ENCODE measurements at regions not wholly inside any gene's neighbourhood (a gene's known extent, or its start where the extent isn't known, plus 50 kb on each side); places are given as distances from the start of the nearest gene placed in this dataset.

DNA sequence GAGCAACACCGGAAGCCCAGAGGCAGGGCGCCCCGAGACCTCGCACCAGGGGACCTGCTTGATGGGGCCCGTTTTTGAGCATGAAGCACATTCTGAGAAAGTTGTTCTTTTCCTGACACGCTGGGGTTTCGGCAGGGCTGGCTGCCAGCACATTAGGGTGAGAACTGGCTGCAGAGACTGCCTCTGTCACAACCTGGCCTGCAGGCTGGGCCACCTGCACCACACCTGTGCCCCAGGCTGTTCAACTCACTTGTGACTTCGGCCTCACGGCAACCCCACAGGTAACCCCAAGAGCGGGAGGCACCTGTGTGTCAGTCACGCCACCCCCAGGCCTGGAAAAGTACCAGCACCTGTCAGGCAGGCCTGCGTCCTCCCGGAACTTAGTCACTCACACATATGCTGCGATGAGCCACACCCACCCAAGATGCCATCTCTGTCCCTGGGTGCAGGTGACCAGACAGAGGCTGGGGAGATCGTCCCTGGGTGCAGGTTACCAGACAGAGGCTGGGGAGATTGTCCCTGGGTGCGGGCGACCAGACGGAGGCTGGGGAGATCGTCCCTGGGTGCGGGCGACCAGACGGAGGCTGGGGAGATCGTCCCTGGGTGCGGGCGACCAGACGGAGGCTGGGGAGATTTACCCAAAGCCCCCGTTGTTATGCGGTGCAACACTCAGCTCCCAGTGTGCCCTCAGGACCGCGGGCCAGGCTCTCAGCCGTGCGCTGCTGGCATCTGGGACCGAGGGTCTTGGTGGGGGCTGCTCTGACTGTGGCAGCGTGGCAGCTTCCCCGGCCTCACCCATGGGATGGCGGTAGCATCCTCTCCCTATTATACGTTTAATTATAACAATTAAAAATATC lies 82.5 kb upstream of the BHLHE23 start:
- no peak overlapping the region for H3K27ac ChIP-seq
- no peak for DNase-seq (ENCODE audit: low read depth, low spot score)

DNA sequence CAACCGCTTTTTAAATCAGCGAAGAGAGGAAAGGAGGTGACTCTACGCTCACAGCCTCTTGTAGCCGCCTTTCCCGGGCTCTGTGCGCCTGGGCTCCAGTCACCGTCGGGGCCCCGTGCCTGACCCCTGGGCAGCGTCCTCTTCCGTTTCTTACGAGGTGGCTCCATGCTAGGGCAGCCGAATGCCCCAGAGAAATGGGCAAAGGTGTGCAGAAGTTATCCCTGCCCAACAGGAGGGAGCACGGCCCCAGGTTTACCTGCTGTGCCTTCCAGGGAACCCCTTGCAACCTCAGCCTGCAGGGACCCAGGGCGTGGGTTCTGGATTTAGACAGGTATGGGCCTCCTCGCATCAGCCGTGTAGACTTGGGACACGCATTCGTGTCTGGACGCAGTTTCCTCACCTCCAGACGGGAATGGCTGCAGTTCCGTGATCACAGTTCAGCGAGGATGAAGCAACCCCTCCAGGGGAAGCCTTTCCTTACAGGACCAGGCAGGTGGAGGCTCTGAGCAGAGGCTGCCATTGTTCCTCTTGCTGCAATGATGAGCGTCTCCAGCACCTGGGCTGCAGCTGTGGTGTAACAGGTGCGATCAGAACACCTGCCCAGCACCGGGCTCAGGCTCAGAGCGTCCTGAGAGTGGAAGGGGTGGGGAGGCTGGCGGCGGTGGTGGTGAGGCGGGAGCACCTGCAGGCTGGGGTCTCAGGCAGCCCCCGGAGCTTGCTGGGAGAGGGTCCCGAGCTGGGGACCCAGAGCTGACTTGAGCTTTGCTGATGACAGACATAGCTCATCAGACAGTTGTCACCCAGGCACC lies 81.3 kb upstream of the BHLHE23 start:
- no peak for DNase-seq (ENCODE audit: low read depth, low spot score)
- H3K27ac ChIP-seq: no peak overlapping the region

DNA sequence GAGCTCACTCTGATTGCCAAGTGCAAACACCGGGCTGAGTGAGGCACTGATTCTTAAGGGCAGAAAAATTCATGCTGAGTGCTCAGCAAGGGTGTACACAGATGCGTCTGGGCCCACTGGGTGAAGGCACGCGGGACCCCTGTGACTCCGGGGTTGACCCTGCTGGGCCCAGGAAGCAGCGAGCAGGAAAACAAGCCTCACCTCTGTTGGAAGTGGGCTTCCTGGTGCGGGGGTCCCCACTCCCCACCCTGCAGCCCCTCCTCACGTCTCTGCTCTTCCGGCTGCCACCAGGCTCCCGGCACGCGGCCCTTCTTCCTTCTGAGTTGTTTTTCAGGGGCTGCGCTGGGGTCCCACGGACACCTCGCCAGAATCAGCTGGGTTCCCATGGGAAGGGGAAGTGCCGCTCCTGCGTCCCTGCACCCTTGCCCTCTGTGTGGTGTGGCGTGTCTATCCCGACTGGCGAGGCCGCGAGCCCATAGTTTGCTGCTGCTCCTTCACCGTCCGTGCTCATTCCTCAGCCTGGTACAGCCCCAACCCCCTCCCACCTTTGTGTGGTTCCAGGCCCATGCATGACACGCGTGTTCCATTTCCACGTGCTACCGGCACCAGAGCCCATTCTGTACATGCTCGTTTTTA lies 80.6 kb upstream of the BHLHE23 start:
- no peak for DNase-seq (ENCODE audit: low read depth, low spot score)

DNA sequence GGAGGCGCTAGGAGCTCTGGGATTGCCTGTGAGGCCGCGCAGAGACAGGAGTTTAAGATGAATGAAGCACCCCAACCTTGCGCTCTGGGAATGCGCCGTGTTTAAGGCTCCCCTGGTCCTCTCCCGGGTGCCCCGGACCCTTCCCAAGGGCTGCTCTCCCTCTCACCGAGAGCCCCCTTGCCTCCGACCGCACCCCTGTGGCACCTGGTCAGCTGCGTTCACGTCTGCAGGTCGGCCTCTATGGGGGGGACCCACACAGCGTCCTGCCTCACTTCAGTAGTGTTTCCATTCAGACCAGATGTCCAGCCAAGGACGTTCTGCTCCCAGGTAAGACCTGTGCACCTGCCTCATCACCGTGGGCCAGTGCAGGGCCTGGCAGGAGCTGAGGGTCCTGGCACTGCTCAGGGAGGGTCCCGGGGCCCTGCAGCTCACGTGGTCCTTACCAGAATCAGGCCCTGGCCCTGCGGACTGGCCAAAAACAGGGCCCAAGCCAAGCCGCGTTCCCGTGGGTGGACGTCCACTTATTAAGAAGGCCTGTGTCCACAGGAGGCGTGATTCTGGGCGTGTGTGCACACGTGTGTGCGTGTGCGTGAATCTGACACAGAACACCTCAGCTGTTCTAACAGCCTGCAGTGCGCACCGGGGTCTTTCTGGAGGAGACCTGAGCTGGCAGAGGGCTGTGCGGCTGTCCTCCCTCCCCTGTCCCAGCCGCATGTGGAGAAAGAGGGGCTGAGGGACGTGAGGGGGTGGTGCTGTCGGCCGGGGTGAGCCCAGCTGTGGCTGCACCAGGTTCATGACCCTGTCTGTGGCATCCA lies 79.9 kb upstream of the BHLHE23 start:
- H3K27ac ChIP-seq: no peak overlapping the region
- no peak for DNase-seq (ENCODE audit: low read depth, low spot score)

More for the DNA sequence above, 80.6 kb upstream of the BHLHE23 start:
- no peak overlapping the region for H3K27ac ChIP-seq

DNA sequence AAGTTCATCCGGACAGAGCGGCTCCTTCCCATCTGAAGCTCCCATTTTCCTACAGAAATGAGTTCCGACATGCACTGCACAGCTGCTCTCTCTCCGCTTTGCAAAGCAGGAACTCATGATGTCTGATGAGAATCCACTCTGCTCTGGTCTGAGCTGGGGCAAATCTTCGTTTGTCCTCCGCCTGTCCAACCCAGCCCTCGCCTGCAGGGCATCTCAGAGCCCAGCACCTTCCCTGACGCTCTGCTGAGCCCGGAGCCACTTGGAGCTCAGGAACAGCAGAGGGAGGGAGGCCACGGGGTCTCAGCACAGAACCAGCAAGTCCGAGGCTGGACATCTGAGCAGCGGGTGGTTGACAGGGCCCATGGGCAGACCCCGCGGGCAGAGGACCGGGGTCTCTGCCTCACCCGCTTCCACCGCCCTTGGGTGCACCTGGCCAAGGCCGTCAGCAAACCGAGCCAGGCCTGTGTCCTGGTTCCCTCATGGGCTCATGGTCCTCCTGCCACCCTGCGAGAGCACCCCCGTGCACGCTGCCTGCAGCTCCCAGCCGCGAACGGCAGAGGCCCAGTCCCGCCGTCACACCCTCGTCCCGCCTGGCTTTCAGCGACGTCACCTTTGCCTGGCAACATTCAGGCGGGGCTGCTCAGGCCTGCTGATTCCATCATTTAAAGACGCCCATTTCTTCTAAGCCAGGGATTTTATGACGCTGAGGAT lies 78.5 kb upstream of the BHLHE23 start:
- DNase-seq (ENCODE audit: low read depth, low spot score): no peak
- H3K27ac ChIP-seq: no peak overlapping the region

DNA sequence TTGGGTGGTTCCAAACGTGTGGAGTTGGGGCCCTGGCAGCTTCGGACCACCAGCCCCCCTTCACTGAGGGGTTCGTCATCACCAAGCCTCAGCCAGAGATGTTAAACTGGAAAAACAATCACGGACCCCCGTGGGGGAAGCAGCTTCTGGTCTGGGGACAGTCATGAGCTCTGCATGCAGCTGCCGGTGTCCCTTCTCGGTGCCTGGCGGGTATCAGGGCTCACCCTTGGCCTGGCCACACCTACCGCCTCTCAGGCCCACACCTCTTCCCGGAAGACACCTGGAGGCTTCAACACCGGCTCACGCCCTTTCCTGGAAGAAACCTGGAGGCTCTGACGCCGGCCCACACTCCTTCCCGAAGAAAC lies 77.8 kb upstream of the BHLHE23 start:
- no peak overlapping the region for H3K27ac ChIP-seq

DNA sequence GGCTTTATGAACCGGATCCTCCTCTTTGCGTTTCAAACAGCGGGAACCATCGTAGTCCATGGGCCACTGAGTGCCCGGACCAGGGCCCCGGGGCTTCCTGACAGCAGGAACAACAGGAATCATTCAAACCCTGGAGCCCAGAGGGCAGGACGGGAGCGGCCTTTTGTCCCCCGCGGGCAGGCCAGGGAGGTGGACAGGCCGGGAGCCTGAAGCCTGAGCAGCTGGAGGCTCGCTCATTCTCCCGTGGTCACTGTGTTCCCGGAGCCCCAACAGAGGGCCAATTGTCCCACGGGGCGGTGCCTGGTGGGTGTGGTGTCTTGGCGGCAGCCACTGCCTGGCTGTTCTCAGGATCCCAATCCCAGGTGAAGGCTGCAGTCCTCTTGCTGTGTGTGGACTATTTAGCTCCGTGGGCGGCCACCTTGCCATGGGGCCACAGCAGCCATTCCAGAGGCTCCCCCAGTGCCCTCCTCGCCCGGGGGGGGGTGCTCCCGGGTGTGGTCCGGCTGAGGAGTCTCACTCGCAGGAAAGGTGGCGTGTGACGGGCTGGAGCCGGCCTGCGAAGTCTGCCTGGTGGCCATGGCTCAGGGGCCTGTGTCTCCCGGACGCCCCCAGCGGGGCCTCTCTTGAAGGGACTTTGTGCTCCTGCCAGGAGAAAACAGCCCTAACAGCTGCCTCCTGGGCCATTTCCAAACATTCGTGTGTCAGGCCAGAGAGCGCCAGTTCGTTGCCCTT lies 77.2 kb upstream of the BHLHE23 start:
- DNase-seq (ENCODE audit: low read depth, low spot score): no peak
- H3K27ac ChIP-seq: no peak overlapping the region

More for the DNA sequence above, 77.8 kb upstream of the BHLHE23 start:
- DNase-seq (ENCODE audit: low read depth, low spot score): no peak

DNA sequence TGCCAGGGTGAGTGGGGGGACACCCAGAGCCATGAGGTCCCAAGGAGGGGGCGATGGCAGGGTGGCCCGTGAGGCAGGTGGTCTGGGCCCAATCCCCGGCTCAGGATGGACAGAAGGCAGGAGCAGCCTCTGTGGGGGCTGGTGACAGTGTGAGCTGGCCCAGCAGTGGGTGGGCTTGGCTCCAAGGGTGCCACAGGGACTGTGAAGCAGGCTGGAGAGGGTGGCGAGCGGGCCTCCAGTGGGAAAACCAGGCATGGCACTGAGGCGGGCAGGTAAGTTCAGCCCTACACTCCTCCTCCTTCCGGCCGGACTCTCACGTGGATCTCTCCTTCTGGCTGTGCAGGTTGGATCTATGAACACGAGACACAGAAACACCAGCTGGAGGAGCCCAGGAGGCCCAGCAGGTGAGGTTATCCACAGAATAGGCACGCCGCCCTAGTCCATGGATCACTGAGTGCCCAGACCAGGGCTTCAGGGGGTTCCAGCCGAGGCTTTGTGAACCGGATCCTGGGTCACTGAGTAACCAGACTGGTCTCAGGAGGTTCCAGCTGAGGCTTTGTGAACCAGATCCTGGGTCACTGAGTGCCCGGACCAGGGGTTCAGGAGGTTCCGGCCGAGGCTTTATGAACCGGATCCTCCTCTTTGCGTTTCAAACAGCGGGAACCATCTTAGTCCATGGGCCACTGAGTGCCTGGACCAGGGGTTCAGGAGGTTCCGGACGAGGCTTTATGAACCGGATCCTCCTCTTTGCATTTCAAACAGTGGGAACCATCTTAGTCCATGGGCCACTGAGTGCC lies 76.4 kb upstream of the BHLHE23 start:
- no peak for DNase-seq (ENCODE audit: low read depth, low spot score)
- H3K27ac ChIP-seq: no peak overlapping the region

DNA sequence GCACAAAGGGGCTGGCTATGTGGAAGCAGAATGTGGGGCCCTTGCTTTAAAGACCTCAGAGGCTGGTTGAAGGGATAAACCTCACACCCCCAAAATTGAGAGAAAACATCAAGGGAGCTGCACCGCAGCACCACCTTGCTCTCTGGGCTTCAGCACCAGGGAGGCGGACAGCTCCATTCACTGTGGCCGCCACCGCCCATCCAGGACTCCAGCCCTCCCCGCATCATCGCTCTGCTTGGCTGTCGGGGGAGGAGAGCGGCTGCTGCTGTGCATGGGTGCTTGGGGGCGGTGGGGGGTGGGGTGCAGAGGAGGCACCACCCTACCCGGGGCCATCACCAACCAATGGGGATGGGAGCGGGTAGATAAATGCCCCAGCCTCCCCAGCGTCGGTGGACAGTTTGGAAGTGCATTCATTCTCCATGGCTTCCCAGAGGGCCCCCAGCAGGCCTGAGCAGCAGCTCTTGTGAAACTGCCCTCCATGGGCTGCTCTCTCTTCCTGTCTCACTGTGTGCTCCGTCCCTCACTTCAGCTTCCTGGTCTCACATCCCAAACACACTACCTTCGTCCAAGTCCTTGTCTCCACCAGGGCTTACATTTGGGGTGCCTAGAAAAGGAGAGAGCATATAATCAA lies 75.7 kb upstream of the BHLHE23 start:
- no peak for DNase-seq (ENCODE audit: low read depth, low spot score)
- H3K27ac ChIP-seq: no peak overlapping the region

DNA sequence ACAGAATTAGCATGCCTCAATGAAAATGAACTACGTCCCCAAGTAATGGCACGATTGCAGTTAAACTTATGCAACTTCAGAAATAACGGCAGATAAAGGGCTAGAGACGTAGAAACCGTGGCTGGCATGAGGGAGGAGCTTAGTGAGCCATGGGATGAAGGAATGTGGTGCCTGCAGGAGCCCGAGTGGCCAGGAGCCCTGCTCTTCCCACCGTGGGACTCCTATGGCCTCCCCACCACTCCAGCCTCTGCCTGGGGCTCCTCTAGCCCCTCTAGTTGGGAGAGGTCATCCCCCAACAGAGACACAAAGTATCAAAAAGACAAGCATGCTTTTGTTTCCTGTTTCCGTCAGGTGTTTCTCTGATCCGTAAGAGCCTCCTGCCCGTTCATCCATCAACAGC lies 75.1 kb upstream of the BHLHE23 start:
- no peak for DNase-seq (ENCODE audit: low read depth, low spot score)
- no peak overlapping the region for H3K27ac ChIP-seq

DNA sequence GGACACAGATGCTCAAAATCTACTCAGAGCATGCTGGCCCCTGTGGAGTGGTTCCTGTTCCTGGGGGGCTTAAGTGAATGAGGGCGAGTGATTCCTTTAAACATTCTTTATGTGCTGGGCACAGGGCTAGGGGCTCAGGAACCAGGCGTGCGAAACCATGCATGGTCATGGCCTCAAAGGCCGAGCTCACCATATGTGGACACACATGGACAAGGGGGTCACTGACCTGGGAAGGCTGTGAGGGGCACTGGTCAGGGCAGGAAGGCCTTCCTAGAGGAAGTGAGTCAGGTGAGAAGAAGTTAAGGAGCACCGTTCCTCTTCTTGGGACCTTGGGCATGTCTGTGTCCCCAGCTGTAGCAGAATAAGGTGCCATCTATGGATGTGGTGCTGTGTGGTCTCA lies 74.6 kb upstream of the BHLHE23 start:
- no peak for DNase-seq (ENCODE audit: low read depth, low spot score)
- H3K27ac ChIP-seq: no peak overlapping the region

DNA sequence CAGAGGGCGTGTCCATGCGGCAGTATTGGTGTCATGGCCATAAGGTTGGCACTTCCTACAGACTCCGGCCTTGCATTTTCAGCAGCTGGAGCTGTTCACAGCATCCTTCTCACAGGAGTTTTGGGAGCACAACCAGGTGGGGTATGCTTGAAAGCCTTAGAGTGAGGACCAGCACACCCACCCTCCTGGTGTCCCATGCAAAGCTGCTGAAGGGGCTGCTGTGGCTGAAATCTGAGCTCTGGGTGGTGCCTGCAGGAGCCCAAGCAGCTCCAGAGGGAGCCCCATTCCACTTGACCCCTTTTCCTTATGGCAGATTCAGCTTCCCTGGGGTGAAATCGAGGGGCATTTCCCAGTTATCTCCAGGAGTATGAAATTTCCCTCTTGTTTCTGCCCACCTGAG lies 74.0 kb upstream of the BHLHE23 start:
- no peak overlapping the region for H3K27ac ChIP-seq
- DNase-seq (ENCODE audit: low read depth, low spot score): no peak

DNA sequence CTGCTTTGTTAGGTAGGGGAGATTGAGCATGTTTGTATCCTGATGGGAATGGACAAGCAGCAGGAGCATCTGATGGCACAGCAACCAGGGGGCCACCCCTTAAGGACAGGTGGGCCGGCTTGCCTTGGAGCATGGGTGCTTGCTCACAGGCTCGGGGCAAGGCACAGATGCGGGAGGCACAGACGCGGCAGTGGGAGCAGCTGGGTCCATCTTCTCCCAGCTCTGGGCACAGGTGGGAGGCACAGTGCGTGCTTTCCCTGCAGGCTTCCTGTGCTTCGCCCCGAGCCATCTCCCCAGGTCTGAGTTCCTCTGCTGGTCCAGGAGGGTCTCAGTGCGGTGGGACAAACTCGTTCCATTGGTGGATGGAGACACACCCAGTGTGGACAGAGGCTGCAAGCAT lies 73.6 kb upstream of the BHLHE23 start:
- DNase-seq (ENCODE audit: low read depth, low spot score): no peak
- H3K27ac ChIP-seq: no peak overlapping the region

DNA sequence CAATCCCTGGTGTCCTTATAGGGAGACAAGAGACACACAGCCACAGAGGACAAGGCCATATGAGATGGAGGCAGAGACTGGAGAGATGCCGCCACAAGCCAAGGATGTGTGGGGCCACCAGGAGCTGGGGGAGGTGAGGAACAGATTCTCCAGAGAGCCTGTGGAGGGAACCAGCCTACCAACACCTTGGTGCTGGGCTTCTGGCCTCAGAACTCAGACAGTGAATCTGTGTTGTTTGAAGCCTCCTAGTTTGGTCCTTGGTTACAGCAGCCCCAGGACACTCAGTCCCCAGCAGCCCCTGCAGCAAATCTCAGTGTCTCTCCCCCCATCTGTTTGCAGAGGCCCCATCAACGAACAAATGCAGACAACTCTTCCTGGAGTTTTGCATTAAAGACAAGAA lies 73.2 kb upstream of the BHLHE23 start:
- DNase-seq (ENCODE audit: low read depth, low spot score): no peak
- no peak overlapping the region for H3K27ac ChIP-seq

DNA sequence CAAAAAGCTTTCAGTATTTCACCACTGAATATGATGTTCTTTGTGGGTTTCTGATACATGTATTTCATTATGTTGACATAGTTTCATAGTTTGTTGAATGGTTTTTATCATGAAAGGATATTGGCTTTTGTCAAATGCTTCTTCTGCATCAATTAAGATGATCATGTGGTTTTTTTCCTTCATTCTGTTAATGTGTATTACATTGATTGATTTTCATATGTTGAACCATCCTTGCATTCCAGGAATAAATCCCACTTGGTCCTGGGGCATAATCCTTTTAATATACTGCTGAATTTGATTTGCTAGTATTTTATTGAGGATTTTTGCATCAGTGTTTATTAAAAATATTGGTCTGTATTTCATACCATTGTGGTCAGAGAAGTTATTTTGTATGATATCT lies 70.9 kb upstream of the BHLHE23 start:
- no peak for DNase-seq (ENCODE audit: low read depth, low spot score)
- no peak overlapping the region for H3K27ac ChIP-seq

DNA sequence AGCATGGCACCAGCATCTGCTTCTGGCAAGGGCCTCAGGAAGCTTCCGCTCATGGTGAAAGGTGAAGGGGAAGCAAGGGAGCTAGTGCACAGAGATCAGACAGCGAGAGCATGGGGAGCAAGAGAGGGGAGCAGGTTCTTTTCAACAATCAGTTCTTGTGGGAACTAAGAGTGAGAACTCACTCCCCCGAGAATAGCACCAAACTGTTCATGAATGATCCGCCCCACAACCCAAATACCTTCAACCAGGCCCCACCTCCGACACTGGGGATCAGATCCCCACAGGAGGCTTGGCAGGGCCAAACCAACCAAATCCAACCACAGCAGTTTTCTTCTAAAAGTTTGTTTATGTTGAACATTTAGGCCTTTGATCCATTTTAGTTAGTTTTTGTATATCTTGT lies 69.7 kb upstream of the BHLHE23 start:
- DNase-seq (ENCODE audit: low read depth, low spot score): no peak
- H3K27ac ChIP-seq: no peak overlapping the region

DNA sequence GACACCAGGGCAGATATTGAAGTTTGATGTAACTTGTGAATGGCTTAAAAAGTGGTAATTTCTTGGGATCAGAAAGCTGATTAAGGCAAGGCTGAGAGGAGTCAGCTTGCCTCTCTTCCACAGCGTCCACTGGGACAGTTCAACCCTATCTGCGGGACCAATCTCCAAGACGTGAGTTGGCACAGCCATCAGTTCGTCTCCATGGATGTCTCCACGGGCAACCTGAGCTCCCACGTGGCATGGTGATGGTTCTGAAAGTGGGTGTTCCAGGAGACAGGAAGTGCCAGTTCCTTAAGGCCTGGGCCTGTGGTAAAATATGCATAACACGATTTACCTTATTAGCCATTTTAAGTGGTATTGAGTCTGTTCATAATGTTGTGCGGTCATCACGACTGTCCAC lies 67.9 kb upstream of the BHLHE23 start:
- H3K27ac ChIP-seq: no peak overlapping the region
- no peak for DNase-seq (ENCODE audit: low read depth, low spot score)

DNA sequence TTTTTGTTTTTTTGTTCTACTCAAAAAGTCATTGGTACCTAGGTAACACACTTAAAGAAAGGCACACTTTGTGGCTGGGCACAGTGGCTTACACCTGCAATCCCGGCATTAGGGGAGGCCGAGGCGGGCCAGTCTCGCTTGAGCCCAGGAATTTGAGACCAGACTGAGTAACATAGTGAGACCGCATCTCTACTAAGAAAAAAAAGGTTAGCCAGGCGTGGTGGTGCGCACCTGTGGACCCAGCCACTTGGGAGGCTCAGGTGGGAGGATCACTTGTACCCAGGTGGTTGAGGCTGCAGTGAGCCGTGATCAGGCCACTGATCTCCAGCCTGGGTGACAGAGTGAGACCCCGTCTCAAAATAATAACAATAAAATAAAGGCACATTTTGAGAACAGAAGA lies 67.4 kb upstream of the BHLHE23 start:
- DNase-seq (ENCODE audit: low read depth, low spot score): no peak
- no peak overlapping the region for H3K27ac ChIP-seq
